GM21786 (cell line): ENCODE measurements at regions not wholly inside any gene's neighbourhood (a gene's known extent, or its start where the extent isn't known, plus 50 kb on each side); places are given as distances from the start of the nearest gene placed in this dataset.
"Not testable (repeated sequence)": the region's sequence is repeated elsewhere in the genome, so short reads cannot be mapped to it uniquely, and the experiment has no call there.

Experiments
- ATAC-seq: cut with Tn5 transposase; IDR thresholded peaks from one replicate; pipeline ENCODE4 v1.9.1; 2021; ENCODE audit not compliant: unreplicated experiment

DNA sequence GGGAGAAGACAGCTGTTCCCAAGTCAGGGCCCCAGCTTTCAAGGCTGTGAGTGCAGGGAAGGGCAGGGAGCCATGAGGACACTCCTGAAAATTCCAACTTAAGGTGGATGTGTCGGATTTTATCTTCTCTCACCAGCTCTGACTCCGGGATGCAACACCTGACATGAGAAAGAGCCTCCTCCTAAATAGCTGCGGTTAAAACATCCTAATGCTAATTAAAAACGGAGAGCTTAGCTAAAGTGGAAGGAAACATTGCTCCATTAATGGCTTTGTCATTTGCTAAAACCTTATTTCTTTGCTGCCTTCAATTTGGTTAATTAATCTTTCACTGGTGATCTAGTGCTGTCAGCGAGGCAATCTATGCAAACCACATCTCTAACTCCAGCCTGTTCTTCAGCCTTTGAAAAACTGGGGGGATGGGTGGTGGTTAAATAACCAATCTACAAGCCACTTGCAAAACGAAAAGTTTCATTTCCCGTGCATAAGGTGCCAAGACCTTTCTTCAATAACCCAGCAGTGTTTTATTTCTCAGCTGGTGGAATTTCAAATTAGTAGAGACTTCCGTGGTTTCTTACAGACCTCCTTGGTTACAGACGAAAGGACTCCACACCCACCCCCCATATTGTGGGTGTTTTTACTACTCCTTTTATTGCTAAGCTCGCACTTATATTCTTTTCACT, 379.6 kb downstream of the MLLT3 start:
- ATAC-seq = peak; percentile 91

DNA sequence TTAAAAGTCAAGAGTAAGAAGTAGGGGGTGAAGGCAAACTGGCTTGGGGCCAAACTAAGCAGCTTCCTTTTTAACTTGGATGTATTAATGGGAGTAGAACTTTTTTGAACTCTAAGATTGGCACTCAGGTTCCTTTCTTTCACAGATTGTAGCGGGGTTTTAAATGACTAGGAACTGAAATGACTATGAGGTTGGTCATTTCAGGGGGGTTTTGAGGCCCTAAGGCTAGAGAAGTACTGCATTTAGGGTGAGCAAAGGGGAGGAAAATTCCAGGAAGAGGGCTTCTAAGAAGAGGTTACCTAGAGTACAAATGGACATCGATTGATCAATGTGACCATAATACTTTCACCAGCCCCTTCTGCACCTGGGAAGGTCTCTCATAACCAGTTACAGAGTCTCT, 381.8 kb downstream of the MLLT3 start:
- ATAC-seq = no peak

DNA sequence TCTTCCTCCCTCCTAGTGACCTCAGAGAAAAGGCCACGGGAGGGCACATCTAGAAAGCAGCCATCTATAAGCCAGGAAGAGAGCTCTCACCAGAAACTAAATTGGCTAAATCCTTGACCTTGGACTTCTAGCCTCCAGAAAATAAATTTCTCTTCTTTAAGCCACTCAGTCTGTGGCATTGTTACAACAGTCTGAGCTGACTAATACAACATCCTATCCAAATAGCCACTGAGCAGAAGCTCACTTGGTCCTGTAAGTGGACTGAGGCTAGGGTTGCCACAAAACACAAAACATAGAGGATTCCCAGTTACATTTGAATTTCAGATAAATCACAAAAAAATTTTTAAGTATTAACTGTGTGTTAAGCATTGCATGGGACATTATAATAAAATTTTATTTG, 383.4 kb downstream of the MLLT3 start:
- no peak for ATAC-seq

DNA sequence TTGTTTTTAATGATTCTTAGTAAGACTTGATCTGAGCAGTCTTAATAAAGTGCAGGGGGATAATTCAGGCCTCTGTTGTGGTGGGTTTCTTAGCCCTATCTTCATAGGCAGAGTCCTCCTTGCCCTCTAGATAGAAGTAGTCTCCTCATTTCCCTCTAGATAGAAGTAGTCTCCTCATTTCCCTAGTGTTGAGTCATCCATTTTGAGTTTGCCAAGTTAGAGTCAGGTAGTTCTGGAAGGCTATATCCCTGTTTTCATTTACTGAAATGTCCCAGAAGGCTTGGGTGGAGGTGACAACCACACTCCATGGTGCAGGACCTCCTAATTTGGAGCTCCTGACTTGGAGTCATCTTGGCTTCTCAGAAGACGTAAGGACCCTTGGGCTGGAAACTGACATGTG, 384.6 kb downstream of the MLLT3 start:
- ATAC-seq = no peak

DNA sequence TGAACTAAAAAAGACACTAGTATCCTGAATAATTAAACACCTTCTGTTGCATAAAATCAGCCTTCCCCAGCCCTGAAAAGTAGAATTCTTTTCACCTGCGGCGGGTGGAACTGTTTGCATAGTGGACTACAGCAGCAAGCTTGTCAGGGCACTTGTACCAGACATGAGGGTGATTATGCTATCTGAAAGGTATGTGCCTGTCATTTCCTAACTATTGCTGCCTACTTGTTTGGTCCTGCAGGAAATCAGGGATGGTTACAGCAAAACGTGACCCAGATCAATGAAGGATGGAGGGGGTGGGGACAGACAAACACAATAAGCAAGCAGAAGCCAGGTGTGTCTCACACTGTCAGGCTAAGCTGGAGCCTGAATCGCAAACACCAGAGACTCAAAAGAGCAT, 385.6 kb downstream of the MLLT3 start:
- no peak for ATAC-seq

DNA sequence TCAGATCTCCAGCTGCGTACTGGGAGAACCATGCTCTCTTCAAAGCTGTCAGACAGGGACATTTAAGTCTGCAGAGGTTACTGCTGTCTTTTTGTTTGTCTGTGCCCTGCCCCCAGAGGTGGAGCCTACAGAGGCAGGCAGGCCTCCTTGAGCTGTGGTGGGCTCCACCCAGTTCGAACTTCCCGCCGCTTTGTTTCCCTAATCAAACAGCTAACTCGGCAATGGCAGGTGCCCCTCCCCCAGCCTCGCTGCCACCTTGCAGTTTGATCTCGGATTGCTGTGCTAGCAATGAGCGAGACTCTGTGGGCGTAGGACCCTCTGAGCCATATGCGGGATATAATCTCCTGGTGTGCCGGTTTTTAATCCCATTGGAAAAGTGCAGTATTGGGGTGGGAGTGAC, 387.1 kb downstream of the MLLT3 start:
- not testable (repeated sequence) for ATAC-seq

DNA sequence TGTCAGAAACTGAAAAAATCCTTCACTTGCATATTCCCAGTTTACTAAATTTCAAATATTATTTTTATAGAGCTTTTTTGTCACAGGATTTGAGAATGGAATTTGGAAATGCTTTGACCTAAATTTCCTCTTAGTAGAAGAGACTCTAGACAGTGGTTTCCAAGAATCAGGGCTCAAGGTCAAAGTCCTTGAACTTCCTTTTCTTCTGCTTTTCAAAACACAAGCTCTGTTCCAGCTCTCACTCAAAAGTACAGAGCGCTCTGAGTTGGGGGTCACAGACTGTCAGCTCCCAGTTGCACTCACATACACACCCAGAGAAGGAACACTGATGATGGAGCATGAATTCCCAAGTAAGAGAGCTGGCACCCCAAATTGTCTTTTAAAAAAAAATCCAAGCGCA, 394.2 kb downstream of the MLLT3 start:
- ATAC-seq = no peak

DNA sequence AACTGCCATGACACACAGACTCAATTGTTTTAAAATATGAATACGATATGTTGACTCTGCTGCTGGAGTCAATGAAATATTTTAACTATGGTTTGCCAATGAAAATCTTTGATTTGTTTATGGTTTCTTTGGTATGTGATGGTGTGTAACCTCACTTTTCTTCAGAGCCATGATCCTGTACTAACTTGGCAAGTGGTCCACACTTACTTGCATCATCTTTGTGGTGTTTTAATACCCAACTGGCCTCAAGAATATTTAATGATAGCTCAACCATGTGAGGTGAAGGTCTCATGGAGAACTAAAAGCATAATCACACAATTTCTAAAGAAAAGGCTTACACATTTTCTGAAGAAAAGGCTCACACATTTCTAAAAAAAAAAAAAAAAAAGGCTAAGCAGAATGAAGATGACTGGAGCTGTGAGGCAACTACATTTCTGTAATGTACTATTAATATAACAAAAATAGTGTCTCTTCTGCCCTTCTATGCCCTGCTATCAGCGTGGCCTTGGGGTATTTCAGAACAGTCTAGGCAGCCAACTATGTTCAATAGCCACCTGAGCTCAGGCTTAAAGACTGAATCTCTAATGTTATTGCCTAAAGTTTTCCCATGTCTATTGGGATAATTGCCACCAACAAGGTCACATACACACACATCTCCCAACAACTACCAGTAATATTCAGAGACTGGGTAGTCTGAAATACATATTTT, 395.0 kb downstream of the MLLT3 start:
- ATAC-seq = no peak

DNA sequence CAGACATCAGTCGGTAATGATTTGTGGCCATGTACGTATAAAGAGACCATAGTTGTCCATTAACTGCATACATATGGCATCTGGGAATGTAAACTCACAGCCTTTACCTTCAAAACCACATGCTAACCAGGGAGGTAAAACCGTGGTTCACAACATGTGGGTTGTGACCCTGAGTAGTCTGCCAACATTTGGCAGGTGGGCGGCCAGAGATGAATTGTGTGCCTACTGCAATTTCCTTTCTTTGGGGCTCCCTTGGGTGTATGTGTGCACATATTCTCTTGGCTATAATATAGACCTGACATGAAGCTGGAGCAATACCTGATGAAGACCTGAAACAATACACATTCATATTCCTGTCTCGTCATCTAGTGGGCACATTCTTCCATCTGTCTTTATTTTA, 396.0 kb downstream of the MLLT3 start:
- ATAC-seq = no peak

DNA sequence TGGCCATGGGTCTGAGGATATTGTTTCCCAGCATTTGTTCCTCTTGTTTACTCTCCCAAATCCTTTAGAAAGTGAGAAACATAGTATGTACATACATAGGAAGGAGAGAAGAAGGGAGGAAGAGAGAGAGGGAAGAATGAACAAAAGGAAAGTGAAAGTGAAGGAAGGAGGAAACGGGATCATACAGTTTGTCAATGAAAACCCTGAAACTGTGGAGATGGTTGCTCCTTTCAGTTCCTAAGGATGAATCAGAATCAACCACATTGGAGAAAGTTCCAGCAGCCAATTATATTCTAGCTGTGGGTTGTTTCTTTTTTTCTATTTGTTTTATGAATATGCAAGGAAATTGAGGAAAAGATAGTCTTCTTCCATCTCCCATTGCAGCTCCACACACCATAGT, 396.5 kb downstream of the MLLT3 start:
- ATAC-seq = no peak

DNA sequence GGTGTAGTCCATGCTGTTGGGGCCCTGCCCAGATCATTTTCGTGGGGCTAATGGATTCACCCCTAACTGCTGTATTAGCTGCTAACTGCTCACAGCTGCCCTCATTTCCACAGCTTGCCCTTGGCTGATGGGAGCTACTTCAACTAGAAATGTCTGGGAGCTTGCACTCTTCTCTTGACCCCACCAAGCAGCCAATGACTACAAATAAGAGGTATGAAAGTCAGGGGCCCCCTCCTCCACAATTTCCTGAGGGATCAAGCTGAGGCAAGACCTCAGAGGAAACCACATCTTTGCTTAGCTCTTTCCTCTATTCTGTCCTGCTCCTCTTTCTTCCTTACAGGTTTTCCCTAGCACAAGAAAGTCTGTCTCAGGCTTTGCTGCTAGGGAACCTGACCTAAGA, 397.5 kb downstream of the MLLT3 start:
- no peak for ATAC-seq

DNA sequence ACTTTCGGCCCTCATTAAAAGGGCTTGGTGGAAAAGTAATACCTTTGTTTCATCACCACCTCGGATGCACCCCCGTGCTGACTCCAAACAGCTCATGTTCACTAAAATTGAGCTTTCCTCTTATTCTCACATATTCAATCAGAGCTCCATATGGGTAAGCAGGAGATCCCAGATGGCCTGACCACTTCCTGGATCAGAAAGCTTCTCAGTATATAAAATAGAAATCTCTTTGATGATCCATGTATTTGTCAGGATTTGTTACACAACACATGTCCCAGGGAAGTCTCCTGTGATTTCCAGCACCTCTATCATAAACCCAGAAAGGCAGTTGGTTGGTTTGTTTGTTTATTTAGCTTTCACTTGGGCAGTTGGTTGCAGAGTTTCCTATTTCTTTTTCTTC, 402.0 kb downstream of the MLLT3 start:
- ATAC-seq = no peak

DNA sequence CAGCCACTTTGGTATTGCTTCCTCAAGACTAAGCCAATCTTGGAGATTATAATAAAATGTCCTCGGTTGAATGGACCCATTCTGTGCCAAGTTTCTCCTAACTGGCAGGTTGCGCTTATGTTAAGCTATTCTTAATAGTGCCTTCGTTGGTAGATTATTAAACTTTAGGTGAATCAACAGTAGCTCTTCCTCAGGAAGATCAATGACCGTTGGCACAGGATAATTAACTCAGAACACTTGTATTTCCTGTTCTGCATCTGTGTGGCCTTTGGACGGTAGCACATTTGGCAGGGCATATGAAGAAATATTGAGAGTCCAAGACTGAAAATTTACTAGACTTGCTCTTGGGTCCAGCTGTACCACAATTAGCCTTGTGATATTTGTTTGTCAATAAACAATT, 402.9 kb downstream of the MLLT3 start:
- ATAC-seq = no peak

DNA sequence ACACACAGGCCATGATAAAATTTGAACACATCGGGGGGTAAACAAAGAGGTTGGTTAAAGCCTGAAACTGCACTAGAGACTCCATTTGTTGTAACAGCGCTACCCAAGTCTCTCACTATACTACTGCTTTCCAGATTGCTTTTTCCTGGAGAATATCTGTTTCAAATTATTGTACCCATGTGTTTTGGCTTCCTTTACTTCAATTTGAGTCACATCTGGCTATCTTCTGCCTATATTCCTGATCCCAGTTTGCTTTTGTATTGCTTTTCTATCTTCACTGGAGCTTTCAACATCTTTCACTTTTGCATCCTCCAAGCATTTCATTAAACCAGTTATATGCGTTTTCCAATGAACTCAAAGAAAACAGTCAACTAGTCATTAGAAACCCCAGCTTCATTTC, 404.7 kb downstream of the MLLT3 start:
- no peak for ATAC-seq

DNA sequence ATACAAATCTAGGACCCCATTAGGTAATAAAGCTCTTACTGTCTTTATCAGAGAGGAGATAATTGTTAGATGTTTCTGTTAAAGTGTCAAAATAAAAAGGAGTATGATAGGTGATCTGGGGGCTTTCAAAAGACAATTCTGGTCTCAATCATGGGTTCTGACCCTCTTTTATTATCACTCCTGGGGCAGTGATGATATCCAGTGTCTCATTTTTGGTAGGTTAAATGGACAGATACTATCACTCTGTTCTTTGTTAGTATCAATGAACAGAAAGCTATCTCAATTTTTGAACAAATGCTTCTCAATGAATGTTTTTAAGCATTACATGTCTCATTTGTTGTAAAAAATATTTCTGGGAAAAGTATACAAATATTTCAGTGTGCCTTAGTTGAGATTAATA, 405.9 kb downstream of the MLLT3 start:
- ATAC-seq = no peak

DNA sequence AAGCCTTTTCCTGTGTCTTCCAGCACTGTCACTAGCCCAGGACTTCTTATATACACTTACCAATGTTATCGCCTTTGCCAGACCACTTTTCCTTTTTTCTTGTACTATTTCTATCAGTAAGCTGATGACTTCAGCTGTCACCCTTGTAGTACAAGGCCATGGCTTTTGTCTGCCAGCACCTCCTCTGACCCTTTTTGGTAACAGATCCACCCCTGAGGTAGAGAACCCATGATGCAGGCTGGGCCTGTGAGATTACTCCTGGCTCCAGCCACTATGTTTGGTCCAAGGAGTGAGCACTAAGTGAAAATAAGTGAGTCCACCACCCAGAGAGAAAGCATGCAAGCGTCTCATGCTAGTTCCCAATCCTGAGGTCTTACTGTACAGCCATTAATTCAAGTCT, 406.7 kb downstream of the MLLT3 start:
- no peak for ATAC-seq

DNA sequence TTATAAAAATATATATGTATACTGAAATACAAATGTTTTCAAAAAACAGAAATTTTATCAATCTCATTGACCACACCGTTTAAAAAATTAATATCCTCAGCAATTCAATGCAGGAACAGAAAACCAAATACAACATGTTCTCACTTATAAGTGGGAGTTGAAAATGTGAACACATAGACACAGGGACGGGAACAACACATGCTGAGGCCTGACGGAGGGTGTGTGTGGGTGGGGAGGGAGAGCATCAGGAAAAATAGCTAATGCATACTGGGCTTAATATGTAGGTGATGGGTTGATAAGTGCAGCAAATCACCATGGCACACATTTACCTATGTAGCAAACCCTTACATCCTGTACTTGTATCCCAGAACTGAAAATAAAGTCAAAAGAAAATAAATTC, 409.5 kb downstream of the MLLT3 start:
- ATAC-seq = no peak

DNA sequence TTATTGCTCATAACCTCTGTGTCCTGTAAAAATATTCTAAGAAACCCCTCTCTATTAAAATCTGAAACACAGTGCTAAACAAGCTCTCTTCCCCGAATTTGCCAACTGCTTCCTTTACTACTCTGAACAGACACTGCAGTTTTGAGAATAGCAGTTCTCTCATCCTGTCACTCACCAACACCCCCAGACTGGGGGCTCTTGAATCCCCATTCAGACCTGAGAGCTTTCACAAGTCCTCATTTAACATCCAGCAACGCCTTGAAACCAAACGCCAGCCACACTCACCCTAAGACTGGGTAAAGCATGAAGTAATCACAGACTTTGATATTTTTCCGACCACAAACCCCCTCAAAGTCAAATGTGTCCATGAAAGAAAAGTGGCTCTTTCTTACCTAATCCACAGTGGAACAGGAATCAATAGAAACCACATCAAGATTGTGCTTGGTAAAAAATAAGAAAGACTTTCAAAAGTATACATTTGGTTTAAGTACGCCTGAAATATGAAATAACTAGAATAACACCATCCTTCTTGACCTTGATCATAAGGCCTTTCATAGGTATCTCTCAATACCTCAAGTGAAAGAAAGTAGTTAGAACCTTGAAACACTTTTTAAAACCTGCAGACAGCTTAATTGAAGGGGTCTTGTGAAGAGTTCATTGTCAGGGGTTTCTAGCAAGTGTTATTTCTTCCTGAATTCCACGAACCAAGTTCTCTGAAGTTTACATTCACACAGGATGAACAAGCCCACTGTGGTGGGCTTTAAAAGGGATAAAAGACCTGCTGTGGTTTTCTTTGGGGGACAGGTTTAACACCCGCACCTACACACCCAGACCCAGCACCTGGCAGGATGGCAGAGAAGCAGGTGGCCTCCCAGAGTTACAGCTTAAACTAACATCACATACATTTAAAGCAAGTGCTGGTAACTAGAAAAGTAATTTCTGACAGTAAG, 412.6 kb downstream of the MLLT3 start:
- no peak for ATAC-seq

DNA sequence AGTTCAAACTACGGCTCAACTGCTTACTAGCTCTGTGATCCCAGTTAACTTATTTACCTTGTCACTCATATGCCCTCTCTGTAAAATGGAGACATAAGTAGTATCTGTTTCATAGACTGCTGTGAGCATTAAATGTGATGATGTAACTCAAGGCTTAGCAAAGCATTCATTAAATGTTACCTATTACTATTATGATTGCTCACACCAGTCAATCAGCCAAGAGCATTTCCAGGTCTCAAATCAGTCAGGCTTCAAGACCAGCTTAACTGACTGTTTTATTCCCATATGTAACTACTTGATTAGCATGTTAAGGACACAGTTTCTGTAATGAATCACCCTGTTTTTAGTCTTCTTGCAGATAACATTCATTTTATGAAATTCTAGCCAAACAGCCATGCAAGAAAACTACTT, 413.3 kb downstream of the MLLT3 start:
- no peak for ATAC-seq

DNA sequence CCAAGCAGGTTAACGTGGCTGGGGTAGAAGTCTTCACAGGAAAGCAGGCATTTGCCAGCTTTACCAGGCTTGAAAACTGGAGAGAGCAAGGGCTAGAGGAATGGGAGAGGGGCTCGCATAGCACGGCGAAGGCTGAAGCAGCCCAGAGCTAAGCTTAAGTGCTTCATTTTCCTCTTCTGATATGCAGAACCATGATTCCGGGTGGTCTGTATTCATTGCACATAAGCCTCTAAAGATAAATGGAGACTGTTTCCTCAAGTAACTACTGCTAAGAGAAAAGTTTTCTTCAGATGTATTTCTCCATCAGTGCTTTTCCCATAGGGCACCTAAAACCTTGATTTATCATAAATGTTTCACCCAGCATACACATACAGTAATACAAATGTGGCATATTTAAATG, 414.1 kb downstream of the MLLT3 start:
- ATAC-seq = no peak

DNA sequence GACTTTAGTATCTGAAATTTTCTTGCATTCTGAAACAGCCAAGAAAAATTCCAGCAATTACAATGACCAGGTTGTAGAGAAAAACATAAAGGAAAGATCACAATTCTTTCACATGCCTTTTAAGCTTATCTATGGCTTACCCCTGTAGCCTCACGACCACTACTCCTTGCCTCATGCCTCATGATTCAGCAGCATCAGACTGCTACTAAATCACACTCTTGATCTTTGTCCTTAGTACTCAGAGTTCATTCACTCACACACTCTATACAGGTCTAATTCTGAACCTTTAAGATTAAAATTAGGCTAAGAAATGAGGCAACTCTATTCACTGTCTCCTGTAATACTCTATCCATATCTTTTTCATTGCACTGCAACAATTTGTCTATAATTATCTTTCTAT, 415.1 kb downstream of the MLLT3 start:
- ATAC-seq = no peak

DNA sequence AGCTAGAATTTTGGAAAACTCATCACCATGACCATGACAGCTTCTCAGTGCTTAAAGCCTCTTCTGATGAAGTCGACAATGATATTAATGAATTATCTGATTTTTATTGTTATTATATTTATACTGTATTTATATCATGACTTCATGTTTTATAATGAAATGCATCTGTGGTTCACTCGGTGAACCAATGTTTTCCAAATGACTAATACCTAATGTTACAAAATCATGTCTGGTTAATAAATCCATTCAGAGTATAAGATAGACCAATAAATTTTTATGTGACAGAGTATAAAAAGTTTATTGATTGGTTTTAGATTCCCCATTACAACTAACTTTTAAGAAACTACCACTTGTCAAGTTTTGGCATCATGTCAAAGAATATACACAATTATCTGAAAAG, 416.5 kb downstream of the MLLT3 start:
- no peak for ATAC-seq
